ENCODE measurements at regions not wholly inside any gene's neighbourhood (a gene's known extent, or its start where the extent isn't known, plus 50 kb on each side); places are given as distances from the start of the nearest gene placed in this dataset.

GRCh38 chr14:66420251-66421006, 65.7 kb upstream of the CCDC196 start:
- Histone ChIP-seq H3K36me3 (ENCODE audit: control insufficient read depth, insufficient read depth, low read length) (no peaks in the 10 kb centered on the region), H3K27ac (ENCODE audit: low read length) (no peak overlapping the region), H3K4me1 (ENCODE audit: control insufficient read depth, insufficient read depth, low read length) (no peaks in the 10 kb centered on the region), H3K9me3 (ENCODE audit: control insufficient read depth, low read depth, low read length) (no peaks in the 10 kb centered on the region), H3K27me3 (ENCODE audit: control insufficient read depth, insufficient read depth, low read length) (no peaks in the 10 kb centered on the region), H3K4me3 (ENCODE audit: low read length) (no peak overlapping the region)
- DNase-seq, result no peak
- WGBS (ENCODE audit: insufficient coverage, low lambda C conversion rate), result no CpG with 5 or more reads among the region's 2 CpGs

GRCh38 chr14:66421990-66422946, 63.9 kb upstream of the CCDC196 start:
- no peaks in the 10 kb centered on the region for H3K36me3 ChIP-seq (ENCODE audit: control insufficient read depth, insufficient read depth, low read length)
- H3K27me3 ChIP-seq (ENCODE audit: control insufficient read depth, insufficient read depth, low read length), result no peaks in the 10 kb centered on the region
- H3K27ac ChIP-seq (ENCODE audit: low read length), result no peak overlapping the region
- 50% methylated on average over 1 of the region's 6 CpGs for WGBS (ENCODE audit: insufficient coverage, low lambda C conversion rate)
- DNase-seq, result peak in 1 of 2 donors; percentile 51
- no peak overlapping the region for H3K4me3 ChIP-seq (ENCODE audit: low read length)
- no peaks in the 10 kb centered on the region for H3K9me3 ChIP-seq (ENCODE audit: control insufficient read depth, low read depth, low read length)
- no peaks in the 10 kb centered on the region for H3K4me1 ChIP-seq (ENCODE audit: control insufficient read depth, insufficient read depth, low read length)

- 92% methylated on average over 2 of the region's 5 CpGs for WGBS (ENCODE audit: insufficient coverage, low lambda C conversion rate)
- no peaks in the 10 kb centered on the region for H3K4me1 ChIP-seq (ENCODE audit: control insufficient read depth, insufficient read depth, low read length)
- no peaks in the 10 kb centered on the region for H3K9me3 ChIP-seq (ENCODE audit: control insufficient read depth, low read depth, low read length)
- H3K4me3 ChIP-seq (ENCODE audit: low read length), result no peak overlapping the region
- H3K36me3 ChIP-seq (ENCODE audit: control insufficient read depth, insufficient read depth, low read length), result no peaks in the 10 kb centered on the region
- H3K27me3 ChIP-seq (ENCODE audit: control insufficient read depth, insufficient read depth, low read length), result no peaks in the 10 kb centered on the region
- no peak for DNase-seq
- no peak overlapping the region for H3K27ac ChIP-seq (ENCODE audit: low read length)
Observed at GRCh38 chr14:66425402-66425801, 60.8 kb upstream of the CCDC196 start.

- H3K27me3 ChIP-seq (ENCODE audit: control insufficient read depth, insufficient read depth, low read length), result no peaks in the 10 kb centered on the region
- no peaks in the 10 kb centered on the region for H3K4me1 ChIP-seq (ENCODE audit: control insufficient read depth, insufficient read depth, low read length)
- H3K36me3 ChIP-seq (ENCODE audit: control insufficient read depth, insufficient read depth, low read length), result no peaks in the 10 kb centered on the region
- no peaks in the 10 kb centered on the region for H3K9me3 ChIP-seq (ENCODE audit: control insufficient read depth, low read depth, low read length)
- no peak for DNase-seq
- WGBS (ENCODE audit: insufficient coverage, low lambda C conversion rate), result 83% methylated on average over 1 of the region's 2 CpGs
- no peak overlapping the region for H3K27ac ChIP-seq (ENCODE audit: low read length)
- no peak overlapping the region for H3K4me3 ChIP-seq (ENCODE audit: low read length)
Observed at GRCh38 chr14:66426451-66426850, 59.7 kb upstream of the CCDC196 start.

DNA sequence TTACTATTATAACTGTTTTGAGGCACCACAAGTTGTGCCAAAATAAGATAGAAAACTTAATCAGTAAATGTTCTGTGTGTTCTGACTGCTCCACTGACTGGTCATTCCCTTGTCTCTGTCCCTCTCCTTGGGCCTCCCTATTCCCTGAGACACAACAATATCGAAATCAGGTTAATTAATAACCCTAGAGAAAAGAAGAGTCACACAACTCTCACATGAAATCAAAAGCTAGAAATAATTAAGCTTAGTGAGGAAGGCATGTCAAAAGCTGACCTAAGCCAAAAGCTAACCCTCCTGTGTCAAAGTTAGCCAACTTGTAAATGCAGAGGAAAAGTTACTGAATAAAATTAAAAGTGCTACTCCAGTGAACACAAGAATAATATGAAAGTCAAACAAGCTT, 53.8 kb upstream of the CCDC196 start:
- H3K27ac ChIP-seq (ENCODE audit: low read length), result no peak overlapping the region
- no CpG with 5 or more reads among the region's 1 CpG for WGBS (ENCODE audit: insufficient coverage, low lambda C conversion rate)
- no peaks in the 10 kb centered on the region for H3K4me1 ChIP-seq (ENCODE audit: control insufficient read depth, insufficient read depth, low read length)
- H3K36me3 ChIP-seq (ENCODE audit: control insufficient read depth, insufficient read depth, low read length), result no peaks in the 10 kb centered on the region
- no peak overlapping the region for H3K4me3 ChIP-seq (ENCODE audit: low read length)
- DNase-seq, result peak in 1 of 2 donors; percentile 21
- no peaks in the 10 kb centered on the region for H3K9me3 ChIP-seq (ENCODE audit: control insufficient read depth, low read depth, low read length)
- H3K27me3 ChIP-seq (ENCODE audit: control insufficient read depth, insufficient read depth, low read length), result no peaks in the 10 kb centered on the region

DNA sequence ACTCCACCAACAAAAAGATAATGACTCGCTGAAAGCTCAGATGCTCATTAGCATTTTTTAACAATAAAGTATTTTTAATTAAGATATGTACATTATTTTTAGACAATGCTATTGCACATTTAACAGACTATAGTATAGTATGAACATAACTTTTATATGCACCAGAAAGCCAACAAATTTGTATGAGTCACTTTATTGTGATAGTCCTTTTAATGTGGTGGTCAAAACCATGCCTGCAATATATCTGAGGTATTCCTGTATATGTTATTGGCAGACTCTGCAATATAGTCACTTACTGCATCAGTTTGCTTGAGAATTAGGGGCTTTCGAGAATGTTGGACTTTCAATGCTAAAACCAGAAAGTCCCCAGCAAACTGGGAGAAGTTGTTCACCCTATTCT, 51.7 kb upstream of the CCDC196 start:
- Histone ChIP-seq H3K27ac (ENCODE audit: low read length) (no peak overlapping the region), H3K4me3 (ENCODE audit: low read length) (no peak overlapping the region), H3K27me3 (ENCODE audit: control insufficient read depth, insufficient read depth, low read length) (no peaks in the 10 kb centered on the region), H3K9me3 (ENCODE audit: control insufficient read depth, low read depth, low read length) (peaks cover 8% of the 10 kb centered on the region), H3K36me3 (ENCODE audit: control insufficient read depth, insufficient read depth, low read length) (no peaks in the 10 kb centered on the region), H3K4me1 (ENCODE audit: control insufficient read depth, insufficient read depth, low read length) (no peaks in the 10 kb centered on the region)
- WGBS (ENCODE audit: insufficient coverage, low lambda C conversion rate), result no CpG with 5 or more reads among the region's 2 CpGs
- no peak for DNase-seq

DNA sequence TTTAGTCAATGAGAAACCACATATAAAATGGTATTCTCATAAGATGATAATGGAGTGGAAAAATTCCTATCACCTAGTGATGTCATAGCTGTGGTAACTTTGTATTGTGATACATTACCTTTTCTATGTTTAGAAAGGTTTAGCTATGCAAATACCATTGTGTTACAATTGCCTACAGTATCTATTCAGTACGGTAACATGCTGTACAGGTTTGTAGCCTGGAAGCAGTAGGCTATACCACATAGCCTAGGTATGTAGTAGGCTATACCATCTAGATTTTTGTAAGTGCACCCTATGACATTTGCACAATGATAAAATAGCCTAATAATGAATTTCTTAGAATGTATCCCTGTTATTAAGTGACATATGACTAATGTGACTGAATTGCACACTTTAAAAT, 50.5 kb upstream of the CCDC196 start:
- Histone ChIP-seq H3K4me3 (ENCODE audit: low read length) (no peak overlapping the region), H3K36me3 (ENCODE audit: control insufficient read depth, insufficient read depth, low read length) (no peaks in the 10 kb centered on the region), H3K27ac (ENCODE audit: low read length) (no peak overlapping the region), H3K4me1 (ENCODE audit: control insufficient read depth, insufficient read depth, low read length) (no peaks in the 10 kb centered on the region), H3K9me3 (ENCODE audit: control insufficient read depth, low read depth, low read length) (peaks cover 8% of the 10 kb centered on the region), H3K27me3 (ENCODE audit: control insufficient read depth, insufficient read depth, low read length) (no peaks in the 10 kb centered on the region)
- WGBS (ENCODE audit: insufficient coverage, low lambda C conversion rate), result no CpG with 5 or more reads among the region's 1 CpG
- DNase-seq, result no peak

Measured in large intestine (tissue), 3 donors.